22Rv1 (cell line): ENCODE measurements at regions not wholly inside any gene's neighbourhood (a gene's known extent, or its start where the extent isn't known, plus 50 kb on each side); places are given as distances from the start of the nearest gene placed in this dataset.

ENCODE experiments used
- CTCF ChIP-seq: fragments of 450-650 bp; IDR thresholded peaks from 2 replicates; pipeline ENCODE4 v1.5.1; 2017; ENCODE audit warnings: mild to moderate bottlenecking
- ZFX ChIP-seq: fragments of 450-650 bp; IDR thresholded peaks from 2 replicates; pipeline ENCODE4 v1.6.1; 2017; ENCODE audit warnings: antibody characterized with exemption, borderline replicate concordance

DNA sequence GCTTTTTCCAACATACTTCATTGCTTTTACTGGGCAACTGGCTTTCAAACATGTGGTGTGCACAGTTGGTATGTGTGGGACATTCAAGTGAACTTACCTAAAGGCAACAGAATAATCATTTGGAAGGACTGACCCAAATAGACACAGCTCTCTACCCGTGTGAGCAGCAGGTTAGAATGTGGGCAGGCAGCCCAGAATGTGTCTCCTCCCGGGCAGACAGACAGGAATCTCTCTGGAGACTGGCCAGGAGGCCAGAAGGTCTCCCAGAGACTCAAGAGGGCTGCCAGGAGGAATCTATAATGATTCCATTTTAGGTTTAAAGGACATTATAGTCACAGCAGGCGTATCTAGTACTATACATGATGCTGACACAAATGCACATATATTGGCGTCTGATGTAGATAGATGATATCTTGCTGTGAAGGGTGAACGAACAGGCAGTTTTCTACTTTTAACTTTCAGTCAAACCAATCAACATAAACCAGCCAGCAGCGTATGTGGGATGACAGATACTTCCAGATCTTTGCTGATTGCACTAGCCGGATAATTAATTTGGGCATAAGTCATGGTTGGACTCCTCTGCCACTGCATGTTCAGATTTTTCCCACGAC, 297.4 kb upstream of the ZNF608 start:
- TF ChIP-seq CTCF: no peak
- TF ChIP-seq ZFX: no peak
